ENCODE measurements at regions not wholly inside any gene's neighbourhood (a gene's known extent, or its start where the extent isn't known, plus 50 kb on each side); places are given as distances from the start of the nearest gene placed in this dataset.

GRCh38 chr6:120918137-120918536 lies 416.1 kb downstream of the TBC1D32 start:
- H3K4me3 ChIP-seq: no peak overlapping the region
- 4 to 5% methylated on average over 1 of the region's 1 CpG for WGBS, 2 experiments (ENCODE audit: low coverage in 1 of 2, low lambda C conversion rate in 2 of 2, missing lambda C conversion rate in 2 of 2)
- TF ChIP-seq EZH2phosphoT487 (IDR thresholded peaks at IDR 0.05; ENCODE audit: insufficient read depth, low read depth): no peak
- no peak for TF ChIP-seq EZH2 (IDR thresholded peaks at IDR 0.05; ENCODE audit: insufficient read depth, poor library complexity, severe bottlenecking)
- H3K79me2 ChIP-seq (ENCODE audit: insufficient read depth): no peaks in the 10 kb centered on the region
- no peak overlapping the region for H2AFZ ChIP-seq
- no peaks in the 10 kb centered on the region for H3K4me1 ChIP-seq (ENCODE audit: insufficient read depth)
- H3K9ac ChIP-seq: no peak overlapping the region
- H3K9me2 ChIP-seq (ENCODE audit: insufficient read depth): no peaks in the 10 kb centered on the region
- H3F3A ChIP-seq (ENCODE audit: insufficient read depth): no peaks in the 10 kb centered on the region
- no peak for DNase-seq
- no peaks in the 10 kb centered on the region for H3K36me3 ChIP-seq (ENCODE audit: low read depth)
- no peak overlapping the region for H3K4me2 ChIP-seq (ENCODE audit: unreplicated experiment)
- no peaks in the 10 kb centered on the region for H4K20me1 ChIP-seq (ENCODE audit: insufficient read depth)
- H3K27ac ChIP-seq: no peak overlapping the region
- in situ Hi-C loops (cut with MboI): no loop called here
- H3K9me3 ChIP-seq (ENCODE audit: low read depth): no peaks in the 10 kb centered on the region
- H3K27me3 ChIP-seq (replicated peaks; ENCODE audit: insufficient read depth): no peaks in the 10 kb centered on the region

GRCh38 chr6:120916844-120917243 lies 417.4 kb downstream of the TBC1D32 start:
- TF ChIP-seq EZH2phosphoT487 (IDR thresholded peaks at IDR 0.05; ENCODE audit: insufficient read depth, low read depth): no peak
- TF ChIP-seq EZH2 (IDR thresholded peaks at IDR 0.05; ENCODE audit: insufficient read depth, poor library complexity, severe bottlenecking): no peak
- Histone ChIP-seq H3K4me1 (ENCODE audit: insufficient read depth) (no peaks in the 10 kb centered on the region), H4K20me1 (ENCODE audit: insufficient read depth) (no peaks in the 10 kb centered on the region), H3K9me3 (ENCODE audit: low read depth) (no peaks in the 10 kb centered on the region), H3K36me3 (ENCODE audit: low read depth) (no peaks in the 10 kb centered on the region), H3K4me2 (ENCODE audit: unreplicated experiment) (no peak overlapping the region), H3K4me3 (no peak overlapping the region), H3K9ac (no peak overlapping the region), H2AFZ (no peak overlapping the region), H3K79me2 (ENCODE audit: insufficient read depth) (no peaks in the 10 kb centered on the region), H3K27me3 (replicated peaks; ENCODE audit: insufficient read depth) (no peaks in the 10 kb centered on the region), H3K27ac (no peak overlapping the region), H3F3A (ENCODE audit: insufficient read depth) (no peaks in the 10 kb centered on the region), H3K9me2 (ENCODE audit: insufficient read depth) (no peaks in the 10 kb centered on the region)
- WGBS, 2 experiments (ENCODE audit: low coverage in 1 of 2, low lambda C conversion rate in 2 of 2, missing lambda C conversion rate in 2 of 2): 0 to 1% methylated on average over 2 of the region's 2 CpGs
- no peak for DNase-seq
- in situ Hi-C loops (cut with MboI): no loop called here

- Histone ChIP-seq H3K9ac (no peak overlapping the region), H3K79me2 (ENCODE audit: insufficient read depth) (no peaks in the 10 kb centered on the region), H3K36me3 (ENCODE audit: low read depth) (no peaks in the 10 kb centered on the region), H3K9me2 (ENCODE audit: insufficient read depth) (no peaks in the 10 kb centered on the region), H4K20me1 (ENCODE audit: insufficient read depth) (no peaks in the 10 kb centered on the region), H3K9me3 (ENCODE audit: low read depth) (no peaks in the 10 kb centered on the region), H3K4me1 (ENCODE audit: insufficient read depth) (no peaks in the 10 kb centered on the region), H3K4me3 (no peak overlapping the region), H2AFZ (no peak overlapping the region), H3K4me2 (ENCODE audit: unreplicated experiment) (no peak overlapping the region), H3K27me3 (replicated peaks; ENCODE audit: insufficient read depth) (no peaks in the 10 kb centered on the region), H3K27ac (no peak overlapping the region), H3F3A (ENCODE audit: insufficient read depth) (no peaks in the 10 kb centered on the region)
- no peak for DNase-seq
- in situ Hi-C loops (cut with MboI): no loop called here
- 3 to 11% methylated on average over 1 of the region's 1 CpG for WGBS, 2 experiments (ENCODE audit: low coverage in 1 of 2, low lambda C conversion rate in 2 of 2, missing lambda C conversion rate in 2 of 2)
- TF ChIP-seq EZH2 (IDR thresholded peaks at IDR 0.05; ENCODE audit: insufficient read depth, poor library complexity, severe bottlenecking) (no peak), EZH2phosphoT487 (IDR thresholded peaks at IDR 0.05; ENCODE audit: insufficient read depth, low read depth) (no peak)
These were observed 420.8 kb downstream of the TBC1D32 start for GRCh38 chr6:120913486-120913885.

- Histone ChIP-seq H4K20me1 (ENCODE audit: insufficient read depth) (no peaks in the 10 kb centered on the region), H3K9ac (no peak overlapping the region), H3K4me1 (ENCODE audit: insufficient read depth) (no peaks in the 10 kb centered on the region), H3K27me3 (replicated peaks; ENCODE audit: insufficient read depth) (no peaks in the 10 kb centered on the region), H3K36me3 (ENCODE audit: low read depth) (no peaks in the 10 kb centered on the region), H3K27ac (no peak overlapping the region), H2AFZ (no peak overlapping the region), H3K4me3 (no peak overlapping the region), H3K79me2 (ENCODE audit: insufficient read depth) (no peaks in the 10 kb centered on the region), H3K9me3 (ENCODE audit: low read depth) (no peaks in the 10 kb centered on the region), H3K4me2 (ENCODE audit: unreplicated experiment) (no peak overlapping the region), H3K9me2 (ENCODE audit: insufficient read depth) (no peaks in the 10 kb centered on the region), H3F3A (ENCODE audit: insufficient read depth) (no peaks in the 10 kb centered on the region)
- no peak for DNase-seq
- in situ Hi-C loops (cut with MboI): no loop called here
- TF ChIP-seq EZH2 (IDR thresholded peaks at IDR 0.05; ENCODE audit: insufficient read depth, poor library complexity, severe bottlenecking) (no peak), EZH2phosphoT487 (IDR thresholded peaks at IDR 0.05; ENCODE audit: insufficient read depth, low read depth) (no peak)
- WGBS, 2 experiments (ENCODE audit: low coverage in 1 of 2, low lambda C conversion rate in 2 of 2, missing lambda C conversion rate in 2 of 2): 35 to 42% methylated on average over 5 of the region's 5 CpGs
These were observed 425.5 kb downstream of the TBC1D32 start for GRCh38 chr6:120908767-120909166.

GRCh38 chr6:120903836-120904235 lies 430.4 kb downstream of the TBC1D32 start:
- no peak overlapping the region for H3K27ac ChIP-seq

More at GRCh38 chr6:120903836-120904235, 430.4 kb downstream of the TBC1D32 start:
- Histone ChIP-seq H3K79me2 (ENCODE audit: insufficient read depth) (no peaks in the 10 kb centered on the region), H3K9me3 (ENCODE audit: low read depth) (no peaks in the 10 kb centered on the region), H3K36me3 (ENCODE audit: low read depth) (no peaks in the 10 kb centered on the region), H2AFZ (no peak overlapping the region), H3K27me3 (replicated peaks; ENCODE audit: insufficient read depth) (no peaks in the 10 kb centered on the region), H3K9ac (no peak overlapping the region), H3F3A (ENCODE audit: insufficient read depth) (no peaks in the 10 kb centered on the region), H4K20me1 (ENCODE audit: insufficient read depth) (no peaks in the 10 kb centered on the region), H3K4me2 (ENCODE audit: unreplicated experiment) (no peak overlapping the region), H3K9me2 (ENCODE audit: insufficient read depth) (no peaks in the 10 kb centered on the region), H3K4me3 (no peak overlapping the region), H3K4me1 (ENCODE audit: insufficient read depth) (no peaks in the 10 kb centered on the region)
- 4 to 7% methylated on average over 2 of the region's 2 CpGs for WGBS, 2 experiments (ENCODE audit: low coverage in 1 of 2, low lambda C conversion rate in 2 of 2, missing lambda C conversion rate in 2 of 2)
- in situ Hi-C loops (cut with MboI): no loop called here
- DNase-seq: peak; percentile 1
- no peak for TF ChIP-seq EZH2 (IDR thresholded peaks at IDR 0.05; ENCODE audit: insufficient read depth, poor library complexity, severe bottlenecking)
- no peak for TF ChIP-seq EZH2phosphoT487 (IDR thresholded peaks at IDR 0.05; ENCODE audit: insufficient read depth, low read depth)
